GM12878 (cell line): ENCODE measurements at regions not wholly inside any gene's neighbourhood (a gene's known extent, or its start where the extent isn't known, plus 50 kb on each side); places are given as distances from the start of the nearest gene placed in this dataset.

Experiments used
- ATAC-seq: fragments of 200-7000 bp; cut with Tn5 transposase; 3 replicates; pipeline ENCODE4 v1.9.1; 2020; ENCODE audit warnings: mild to moderate bottlenecking, moderate library complexity
- BruUV-seq: library from RNA; stranded (reverse); fragments of 400-500 nt; replicated peaks from 2 replicates; lab custom pipeline; 2021; lab: Mats Ljungman, UMichigan
- CTCF ChIA-PET: fragments of 300-600 bp; sonication (Branson Sonifier 250); formaldehyde crosslinking; extraction: SDS; loops from one replicate; lab custom pipeline; 2021; ENCODE audit warnings: inconsistent platforms; lab: Yijun Ruan, JAX
- POLR2A ChIA-PET: fragments of 350-600 bp; formaldehyde crosslinking; extraction: SDS; loops from one replicate; lab custom pipeline; 2021; ENCODE audit warnings: inconsistent platforms; lab: Charles Lee
- RAD21 ChIA-PET: fragments of 300-600 bp; sonication (Branson Sonifier 250); formaldehyde crosslinking; loops from one replicate; lab custom pipeline; 2023; ENCODE audit warnings: antibody characterized with exemption; ENCODE audit not compliant: unreplicated experiment; lab: Charles Lee
- SMC1A ChIA-PET: fragments of 300-600 bp; sonication (Branson Sonifier 250); formaldehyde crosslinking; loops from one replicate; lab custom pipeline; 2023; ENCODE audit not compliant: unreplicated experiment, uncharacterized antibody; lab: Charles Lee
- DNase-seq: peaks from one replicate; pipeline ENCODE4 v3.0.0-alpha.2; 2011; ENCODE audit warnings: low read depth, low spot score
- FAIRE-seq: peaks from 3 replicates; lab custom pipeline; 2011; peaks lifted over from hg19 to GRCh38; lab: Jason Lieb, UNC
- H2AFZ ChIP-seq: 2 replicates; pipeline ENCODE4 v1.6.0; 2011; ENCODE audit warnings: low read depth, low read length, control low read depth; ENCODE audit not compliant: control insufficient read depth
- H3K27ac ChIP-seq: 2 replicates; pipeline ENCODE4 v1.5.1; 2011; ENCODE audit warnings: control low read depth; ENCODE audit not compliant: control insufficient read depth, insufficient read depth
- H3K27me3 ChIP-seq, 2 experiments: replicated peaks in 1 of 2; 2 replicates each; pipeline versions ENCODE4 v1.6.0 to v1.6.1; 2011; ENCODE audit warnings: low read length in 1 of 2; ENCODE audit not compliant: control insufficient read depth in 2 of 2, insufficient read depth in 2 of 2
- H3K36me3 ChIP-seq, 2 experiments: 2 replicates each; pipeline ENCODE4 v1.5.1; 2011; ENCODE audit warnings: low read length in 1 of 2; ENCODE audit not compliant: control insufficient read depth in 2 of 2, insufficient read depth in 2 of 2
- H3K4me1 ChIP-seq: 2 replicates; pipeline ENCODE4 v1.6.1; 2011; ENCODE audit warnings: mild to moderate bottlenecking, low read length, moderate library complexity, mixed read lengths; ENCODE audit not compliant: control insufficient read depth, insufficient read depth
- H3K4me2 ChIP-seq: 2 replicates; pipeline ENCODE4 v1.6.0; 2011; ENCODE audit warnings: control low read depth; ENCODE audit not compliant: control insufficient read depth, insufficient read depth
- H3K4me3 ChIP-seq: fragments of 200-600 bp; sonication (generic); 2 replicates; pipeline ENCODE4 v1.5.1; 2016
- H3K79me2 ChIP-seq: 2 replicates; pipeline ENCODE4 v1.6.0; 2011; ENCODE audit warnings: low read length; ENCODE audit not compliant: control insufficient read depth, insufficient read depth
- H3K9ac ChIP-seq: 2 replicates; pipeline ENCODE4 v1.8.0; 2011; ENCODE audit warnings: low read length, control low read depth, mixed read lengths; ENCODE audit not compliant: control insufficient read depth, insufficient read depth
- H3K9me3 ChIP-seq: replicated peaks from 3 replicates; pipeline ENCODE4 v1.5.1; 2011; ENCODE audit warnings: mild to moderate bottlenecking, low read length; ENCODE audit not compliant: control insufficient read depth, insufficient read depth
- H4K20me1 ChIP-seq: 2 replicates; pipeline ENCODE4 v1.6.0; 2011; ENCODE audit not compliant: control insufficient read depth, insufficient read depth
- BCL11A ChIP-seq: IDR thresholded peaks from 2 replicates; pipeline ENCODE4 v1.6.1; 2011; ENCODE audit warnings: low read depth, low read length
- BMI1 ChIP-seq: fragments of 450-650 bp; IDR thresholded peaks from 2 replicates; pipeline ENCODE4 v1.6.1; 2016; ENCODE audit warnings: mild to moderate bottlenecking, moderate library complexity, borderline replicate concordance
- BRCA1 ChIP-seq: IDR thresholded peaks from 2 replicates; pipeline ENCODE4 v1.6.1; 2011; ENCODE audit warnings: low read depth, low read length, improper control_type of control experiment
- FOXK2 ChIP-seq: fragments of 450-650 bp; IDR thresholded peaks from 2 replicates; pipeline ENCODE4 v1.6.1; 2017; ENCODE audit warnings: mild to moderate bottlenecking, moderate library complexity
- KAT2A ChIP-seq: conservative IDR thresholded peaks from 2 replicates; pipeline ENCODE4 v1.6.1; 2011; ENCODE audit warnings: low read depth, low read length; ENCODE audit not compliant: control insufficient read depth
- MYC ChIP-seq: IDR thresholded peaks from 2 replicates; pipeline ENCODE4 v1.6.1; 2011; ENCODE audit warnings: mild to moderate bottlenecking, low read length, moderate library complexity, inconsistent platforms; ENCODE audit not compliant: insufficient read depth, insufficient replicate concordance, insufficient read length, severe bottlenecking
- NFIC ChIP-seq: IDR thresholded peaks from 2 replicates; pipeline ENCODE4 v1.6.1; 2012; ENCODE audit warnings: low read depth, mild to moderate bottlenecking, inconsistent platforms, low read length, moderate library complexity
- NR2C1 ChIP-seq: fragments of 450-650 bp; IDR thresholded peaks from 2 replicates; pipeline ENCODE4 v1.6.1; 2017; ENCODE audit warnings: antibody characterized with exemption, mild to moderate bottlenecking, moderate library complexity
- NR2C2 ChIP-seq: IDR thresholded peaks from 2 replicates; pipeline ENCODE4 v1.6.1; 2011; ENCODE audit warnings: borderline replicate concordance, low read depth; ENCODE audit not compliant: control insufficient read depth, insufficient read length
- POU2F2 ChIP-seq: IDR thresholded peaks from 3 replicates; pipeline ENCODE4 v1.6.1; 2011; ENCODE audit warnings: low read depth, mild to moderate bottlenecking, low read length, borderline replicate concordance
- RCOR1 ChIP-seq: conservative IDR thresholded peaks from 2 replicates; pipeline ENCODE4 v1.6.1; 2012; ENCODE audit warnings: low read depth, low read length, improper control_type of control experiment
- USF1 ChIP-seq: IDR thresholded peaks from 2 replicates; pipeline ENCODE4 v1.6.1; 2011; ENCODE audit warnings: borderline replicate concordance, low read depth, mild to moderate bottlenecking, moderate library complexity, mixed read lengths, low read length; ENCODE audit not compliant: insufficient read depth; ENCODE audit errors: extremely low read length
- YBX1 ChIP-seq: fragments of 450-650 bp; IDR thresholded peaks from 2 replicates; pipeline ENCODE4 v1.6.1; 2016; ENCODE audit warnings: antibody characterized with exemption
- WGBS: methylation state at CpG from one replicate; pipeline ENCODE4 v1.1.6; 2016; ENCODE audit warnings: low lambda C conversion rate; ENCODE audit not compliant: insufficient replicate concordance, insufficient coverage; ENCODE audit errors: missing lambda C conversion rate; 5-methylcytosine and 5-hydroxymethylcytosine counted together
- in situ Hi-C: fragments of 300-500 bp; cut with MboI; formaldehyde crosslinking; loops from 9 replicates; pipeline ENCODE4 v1.14.3; 2018; ENCODE audit warnings: mixed read lengths
- intact Hi-C: fragments of 100-400 bp; cut with micrococcal nuclease; formaldehyde crosslinking; loops from one replicate; pipeline ENCODE4 v1.14.2; 2022; ENCODE audit not compliant: unreplicated experiment
- TF ChIP-seq, protein P1 (sequence below): fragments of 450-650 bp; IDR thresholded peaks from 2 replicates; pipeline ENCODE4 v1.6.1; 2014; ENCODE audit warnings: mild to moderate bottlenecking
- TF ChIP-seq, protein P2 (sequence below): fragments of 450-650 bp; IDR thresholded peaks from 2 replicates; pipeline ENCODE4 v1.6.1; 2017; ENCODE audit warnings: borderline replicate concordance
- TF ChIP-seq, protein P3 (sequence below): fragments of 450-650 bp; IDR thresholded peaks from 2 replicates; pipeline ENCODE4 v1.6.1; 2017; ENCODE audit warnings: mild to moderate bottlenecking, low read depth, inconsistent platforms; ENCODE audit not compliant: poor library complexity, severe bottlenecking

GRCh38 chr18:42444349-42444748, 489.3 kb downstream of the PIK3C3 start:
- Histone ChIP-seq H3K4me2 (no peak overlapping the region), H3K9ac (no peak overlapping the region), H3K9me3 (no peaks in the 10 kb centered on the region; the same call in 2 of the 3 replicates), H3K27me3 (no peaks in the 10 kb centered on the region), H3K79me2 (no peaks in the 10 kb centered on the region), H3K36me3 (no peaks in the 10 kb centered on the region), H4K20me1 (no peaks in the 10 kb centered on the region), H3K4me1 (no peaks in the 10 kb centered on the region), H3K4me3 (no peak overlapping the region), H3K27ac (no peak overlapping the region), H2AFZ (no peak overlapping the region)
- in situ Hi-C loops: no loop called here
- ChIA-PET CTCF (interaction anchor here (1.5 kb wide), 1 partner anchor 144 kb away, joined by 4 read pairs; no protein-coding TSS in a partner anchor), POLR2A (no interaction called here), SMC1A (interaction anchor here (0.9 to 1.7 kb wide), 3 partner anchors 15 to 330 kb away, joined by 3 to 5 read pairs (median 4); no protein-coding TSS in a partner anchor), RAD21 (no interaction called here)
- WGBS: 5% methylated on average over 1 of the region's 1 CpG
- no peak for ATAC-seq
- no peak for FAIRE-seq
- DNase-seq: no peak
- no TSS peak for BruUV-seq
- intact Hi-C loops: no loop called here
- TF ChIP-seq USF1: no peak
- TF ChIP-seq FOXK2: no peak
- no peak for TF ChIP-seq MYC
- TF ChIP-seq NR2C2: no peak
- TF ChIP-seq RCOR1: no peak
- TF ChIP-seq BMI1: no peak
- TF ChIP-seq BCL11A: no peak
- no peak for TF ChIP-seq BRCA1
- TF ChIP-seq POU2F2: no peak
- TF ChIP-seq NFIC: no peak
- TF ChIP-seq, protein P1, sequence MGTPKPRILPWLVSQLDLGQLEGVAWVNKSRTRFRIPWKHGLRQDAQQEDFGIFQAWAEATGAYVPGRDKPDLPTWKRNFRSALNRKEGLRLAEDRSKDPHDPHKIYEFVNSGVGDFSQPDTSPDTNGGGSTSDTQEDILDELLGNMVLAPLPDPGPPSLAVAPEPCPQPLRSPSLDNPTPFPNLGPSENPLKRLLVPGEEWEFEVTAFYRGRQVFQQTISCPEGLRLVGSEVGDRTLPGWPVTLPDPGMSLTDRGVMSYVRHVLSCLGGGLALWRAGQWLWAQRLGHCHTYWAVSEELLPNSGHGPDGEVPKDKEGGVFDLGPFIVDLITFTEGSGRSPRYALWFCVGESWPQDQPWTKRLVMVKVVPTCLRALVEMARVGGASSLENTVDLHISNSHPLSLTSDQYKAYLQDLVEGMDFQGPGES: no peak
- no peak for TF ChIP-seq NR2C1
- no peak for TF ChIP-seq KAT2A
- TF ChIP-seq YBX1: no peak
- TF ChIP-seq, protein P2, sequence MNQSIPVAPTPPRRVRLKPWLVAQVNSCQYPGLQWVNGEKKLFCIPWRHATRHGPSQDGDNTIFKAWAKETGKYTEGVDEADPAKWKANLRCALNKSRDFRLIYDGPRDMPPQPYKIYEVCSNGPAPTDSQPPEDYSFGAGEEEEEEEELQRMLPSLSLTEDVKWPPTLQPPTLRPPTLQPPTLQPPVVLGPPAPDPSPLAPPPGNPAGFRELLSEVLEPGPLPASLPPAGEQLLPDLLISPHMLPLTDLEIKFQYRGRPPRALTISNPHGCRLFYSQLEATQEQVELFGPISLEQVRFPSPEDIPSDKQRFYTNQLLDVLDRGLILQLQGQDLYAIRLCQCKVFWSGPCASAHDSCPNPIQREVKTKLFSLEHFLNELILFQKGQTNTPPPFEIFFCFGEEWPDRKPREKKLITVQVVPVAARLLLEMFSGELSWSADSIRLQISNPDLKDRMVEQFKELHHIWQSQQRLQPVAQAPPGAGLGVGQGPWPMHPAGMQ: no peak
- TF ChIP-seq, protein P3, sequence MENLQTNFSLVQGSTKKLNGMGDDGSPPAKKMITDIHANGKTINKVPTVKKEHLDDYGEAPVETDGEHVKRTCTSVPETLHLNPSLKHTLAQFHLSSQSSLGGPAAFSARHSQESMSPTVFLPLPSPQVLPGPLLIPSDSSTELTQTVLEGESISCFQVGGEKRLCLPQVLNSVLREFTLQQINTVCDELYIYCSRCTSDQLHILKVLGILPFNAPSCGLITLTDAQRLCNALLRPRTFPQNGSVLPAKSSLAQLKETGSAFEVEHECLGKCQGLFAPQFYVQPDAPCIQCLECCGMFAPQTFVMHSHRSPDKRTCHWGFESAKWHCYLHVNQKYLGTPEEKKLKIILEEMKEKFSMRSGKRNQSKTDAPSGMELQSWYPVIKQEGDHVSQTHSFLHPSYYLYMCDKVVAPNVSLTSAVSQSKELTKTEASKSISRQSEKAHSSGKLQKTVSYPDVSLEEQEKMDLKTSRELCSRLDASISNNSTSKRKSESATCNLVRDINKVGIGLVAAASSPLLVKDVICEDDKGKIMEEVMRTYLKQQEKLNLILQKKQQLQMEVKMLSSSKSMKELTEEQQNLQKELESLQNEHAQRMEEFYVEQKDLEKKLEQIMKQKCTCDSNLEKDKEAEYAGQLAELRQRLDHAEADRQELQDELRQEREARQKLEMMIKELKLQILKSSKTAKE: no peak
